Mesenchymal stem cell (in vitro differentiated cells and primary cell): ENCODE measurements at regions not wholly inside any gene's neighbourhood (a gene's known extent, or its start where the extent isn't known, plus 50 kb on each side); places are given as distances from the start of the nearest gene placed in this dataset.

Experiments
- DNase-seq: peaks from one replicate; pipeline ENCODE4 v3.0.0-alpha.2; 2013
- H2AFZ ChIP-seq: one replicate; pipeline ENCODE4 v1.6.1; 2013; ENCODE audit warnings: low read depth, mild to moderate bottlenecking, control low read depth, inconsistent platforms, low read length, moderate library complexity
- H2AK5ac ChIP-seq: 2 replicates; pipeline ENCODE4 v1.6.1; 2013; ENCODE audit warnings: low read length, moderate library complexity, mild to moderate bottlenecking, inconsistent platforms; ENCODE audit not compliant: severe bottlenecking
- H2BK120ac ChIP-seq: one replicate; pipeline ENCODE4 v1.6.1; 2013; ENCODE audit warnings: low read depth, mild to moderate bottlenecking, inconsistent platforms, low read length, moderate library complexity
- H2BK12ac ChIP-seq, 2 experiments: one replicate each; pipeline ENCODE4 v1.6.1; 2013; ENCODE audit warnings: inconsistent platforms in 2 of 2, low read length in 2 of 2, mild to moderate bottlenecking in 2 of 2, moderate library complexity in 2 of 2, control low read depth in 1 of 2
- H2BK15ac ChIP-seq: one replicate; pipeline ENCODE4 v1.6.1; 2013; ENCODE audit warnings: mild to moderate bottlenecking, low read depth, inconsistent platforms; ENCODE audit not compliant: poor library complexity, severe bottlenecking
- H2BK5ac ChIP-seq: 2 replicates; pipeline ENCODE4 v1.6.1; 2013; ENCODE audit warnings: low read depth, mild to moderate bottlenecking, low read length, control low read depth, inconsistent platforms; ENCODE audit not compliant: poor library complexity, severe bottlenecking
- H3K14ac ChIP-seq, 2 experiments: one replicate each; pipeline ENCODE4 v1.6.1; 2013; ENCODE audit warnings: inconsistent platforms in 2 of 2, low read length in 2 of 2, control low read depth in 1 of 2, mild to moderate bottlenecking in 1 of 2, moderate library complexity in 1 of 2
- H3K18ac ChIP-seq, 2 experiments: one replicate each; pipeline ENCODE4 v1.6.1; 2013; ENCODE audit warnings: inconsistent platforms in 2 of 2, low read length in 2 of 2, control low read depth in 1 of 2, low read depth in 1 of 2, mild to moderate bottlenecking in 1 of 2
- H3K23ac ChIP-seq, 2 experiments: one replicate each; pipeline ENCODE4 v1.6.1; 2013; ENCODE audit warnings: inconsistent platforms in 2 of 2, low read length in 2 of 2, mild to moderate bottlenecking in 2 of 2, moderate library complexity in 2 of 2, control low read depth in 1 of 2
- H3K27ac ChIP-seq: 2 replicates; pipeline ENCODE4 v1.5.1; 2013; ENCODE audit warnings: mild to moderate bottlenecking, moderate library complexity, low read length, control low read depth, inconsistent platforms; ENCODE audit not compliant: poor library complexity, severe bottlenecking
- H3K27me3 ChIP-seq, 2 experiments: 2 replicates each; pipeline versions ENCODE4 v1.6.1 to v1.7.0; 2013; ENCODE audit warnings: low read length in 2 of 2, mild to moderate bottlenecking in 2 of 2, moderate library complexity in 2 of 2, control low read depth in 1 of 2, inconsistent platforms in 1 of 2; ENCODE audit not compliant: control insufficient read depth in 1 of 2, insufficient read depth in 1 of 2
- H3K36me3 ChIP-seq, 2 experiments: 2 replicates each; pipeline versions ENCODE4 v1.6.1 to v1.7.0; 2013; ENCODE audit warnings: low read length in 2 of 2, control low read depth in 1 of 2, inconsistent platforms in 1 of 2, low read depth in 1 of 2, mild to moderate bottlenecking in 1 of 2; ENCODE audit not compliant: insufficient read depth in 2 of 2, control insufficient read depth in 1 of 2
- H3K4ac ChIP-seq, 2 experiments: one replicate each; pipeline ENCODE4 v1.6.1; 2013; ENCODE audit warnings: inconsistent platforms in 2 of 2, low read length in 2 of 2, mild to moderate bottlenecking in 2 of 2, moderate library complexity in 2 of 2, control low read depth in 1 of 2, low read depth in 1 of 2
- H3K4me1 ChIP-seq: 2 replicates; pipeline ENCODE4 v1.6.1; 2013; ENCODE audit warnings: low read depth, low read length, control low read depth; ENCODE audit not compliant: control insufficient read depth, insufficient read depth
- H3K4me2 ChIP-seq: 2 replicates; pipeline ENCODE4 v1.6.1; 2013; ENCODE audit warnings: low read length, mild to moderate bottlenecking, inconsistent platforms; ENCODE audit not compliant: poor library complexity, severe bottlenecking
- H3K4me3 ChIP-seq, 2 experiments: 2 replicates each; pipeline versions ENCODE4 v1.5.1 to v1.7.0; 2013; ENCODE audit warnings: low read length in 2 of 2, mild to moderate bottlenecking in 2 of 2, control low read depth in 1 of 2, low read depth in 1 of 2; ENCODE audit not compliant: insufficient read depth in 1 of 2
- H3K79me1 ChIP-seq: replicated peaks from 2 replicates; pipeline ENCODE4 v1.6.1; 2013; ENCODE audit warnings: mild to moderate bottlenecking, control low read depth, low read length, inconsistent platforms; ENCODE audit not compliant: poor library complexity, severe bottlenecking
- H3K9ac ChIP-seq: 2 replicates; pipeline ENCODE4 v1.7.0; 2013; ENCODE audit warnings: mild to moderate bottlenecking, low read length, moderate library complexity
- H3K9me3 ChIP-seq: 2 replicates; pipeline ENCODE4 v1.7.0; 2013; ENCODE audit warnings: mild to moderate bottlenecking, low read length; ENCODE audit not compliant: control insufficient read depth
- H4K8ac ChIP-seq: one replicate; pipeline ENCODE4 v1.6.1; 2013; ENCODE audit warnings: inconsistent platforms, mild to moderate bottlenecking, low read length, moderate library complexity
- H4K91ac ChIP-seq: one replicate; pipeline ENCODE4 v1.6.1; 2013; ENCODE audit warnings: mild to moderate bottlenecking, low read length, inconsistent platforms
- WGBS: methylation state at CpG from one replicate; pipeline ENCODE4 v1.1.7; 2013; ENCODE audit warnings: mixed read lengths; 5-methylcytosine and 5-hydroxymethylcytosine counted together

DNA sequence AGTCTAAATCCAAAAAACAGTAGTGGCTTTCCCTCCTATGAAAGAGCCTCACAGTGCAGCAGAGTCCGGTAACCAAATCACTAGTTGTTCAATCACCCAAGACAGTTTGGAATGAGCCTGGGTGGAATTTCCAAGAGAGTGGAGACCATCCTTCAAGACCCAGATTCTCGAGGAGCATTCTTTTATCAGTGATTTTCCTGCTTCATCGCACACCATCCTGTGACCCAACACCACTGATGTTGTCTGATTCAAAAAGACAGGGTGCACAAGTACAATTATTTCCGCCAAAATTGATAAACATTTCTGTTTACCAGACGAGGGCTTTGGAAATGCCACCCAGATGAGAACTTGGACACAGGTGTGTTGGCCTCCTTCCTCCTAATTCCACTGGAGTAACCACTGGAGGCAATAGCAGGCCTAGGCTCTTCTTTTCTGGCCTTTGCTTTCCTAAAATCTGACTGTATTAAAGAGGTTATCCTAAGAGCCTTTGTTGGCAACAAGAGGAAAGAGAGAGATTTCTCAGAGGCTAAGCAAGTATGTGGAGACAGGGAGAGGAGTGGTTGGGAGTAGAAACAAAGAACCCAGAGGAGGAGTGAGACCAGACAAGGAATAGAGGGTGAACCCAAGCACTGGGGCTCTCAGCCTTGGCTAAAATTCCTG is 56.3 kb upstream of the S1PR3 start:
- H3K9me3 ChIP-seq: peaks cover 8% of the 10 kb centered on the region
- H3K14ac ChIP-seq: no peak overlapping the region
- no peak overlapping the region for H4K8ac ChIP-seq
- no peak overlapping the region for H3K4me3 ChIP-seq
- H2BK120ac ChIP-seq: no peak overlapping the region
- 83% methylated on average over 5 of the region's 5 CpGs for WGBS
- no peak overlapping the region for H2AK5ac ChIP-seq
- no peak overlapping the region for H4K91ac ChIP-seq
- H3K4me2 ChIP-seq: no peak overlapping the region
- peaks cover 0 to 9% of the 10 kb centered on the region in 2 experiments for H3K27me3 ChIP-seq
- no peak overlapping the region for H3K4ac ChIP-seq
- H3K36me3 ChIP-seq: no peaks in the 10 kb centered on the region
- no peaks in the 10 kb centered on the region for H3K79me1 ChIP-seq
- no peak for DNase-seq
- H2AFZ ChIP-seq: no peak overlapping the region
- no peak overlapping the region for H3K23ac ChIP-seq
- no peak overlapping the region for H3K18ac ChIP-seq
- H2BK5ac ChIP-seq: no peak overlapping the region
- no peak overlapping the region for H2BK15ac ChIP-seq
- no peak overlapping the region for H2BK12ac ChIP-seq
- no peak overlapping the region for H3K27ac ChIP-seq
- no peak overlapping the region for H3K9ac ChIP-seq
- no peaks in the 10 kb centered on the region for H3K4me1 ChIP-seq

DNA sequence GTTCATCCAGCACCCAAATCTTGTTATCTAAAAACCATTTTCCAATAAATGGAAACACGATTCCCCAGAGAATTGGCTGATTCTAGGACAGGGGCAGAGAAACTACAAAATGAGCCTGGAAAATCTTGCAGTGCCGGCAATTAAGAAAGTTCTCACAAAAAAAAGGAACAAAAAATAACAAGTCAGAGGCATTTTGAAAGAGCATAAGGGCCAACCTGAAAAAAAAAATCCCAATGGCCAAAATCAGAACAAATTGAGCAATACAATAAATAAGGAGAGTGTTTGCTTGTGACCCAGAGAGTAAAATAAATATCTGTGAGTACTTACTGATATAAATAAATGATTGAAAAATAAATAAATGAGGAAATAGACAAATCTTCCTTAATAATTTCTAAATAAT is 55.1 kb upstream of the S1PR3 start:
- WGBS: 86% methylated on average over 2 of the region's 2 CpGs
- no peak for DNase-seq

DNA sequence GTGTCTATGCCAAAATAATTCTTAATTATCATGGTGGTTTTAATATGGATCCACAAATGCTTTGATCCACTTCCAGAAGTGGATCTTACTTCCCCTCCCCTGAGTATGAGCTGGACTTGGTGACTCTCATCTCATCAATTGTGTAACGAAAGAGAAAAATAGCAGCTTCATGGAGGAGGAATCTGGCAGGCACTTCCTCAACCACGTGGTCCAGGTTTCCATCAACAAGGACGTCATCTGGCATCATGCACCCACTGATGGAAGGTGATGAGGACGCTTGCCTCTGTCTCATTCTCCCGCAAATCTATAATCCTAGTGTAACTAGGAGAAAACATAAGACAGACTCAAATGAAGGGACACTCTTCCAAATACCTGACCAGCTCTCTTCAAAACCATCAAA is 54.6 kb upstream of the S1PR3 start:
- no peak for DNase-seq
- Histone ChIP-seq H3K14ac (no peak overlapping the region), H4K8ac (no peak overlapping the region), H3K4me1 (no peaks in the 10 kb centered on the region), H3K27ac (no peak overlapping the region), H3K23ac (no peak overlapping the region), H3K9ac (no peak overlapping the region), H3K36me3 (no peaks in the 10 kb centered on the region), H3K4ac (no peak overlapping the region), H3K4me2 (no peak overlapping the region), H3K4me3 (no peak overlapping the region), H4K91ac (no peak overlapping the region), H2BK5ac (no peak overlapping the region), H3K18ac (no peak overlapping the region), H3K9me3 (no peaks in the 10 kb centered on the region), H2AK5ac (no peak overlapping the region), H2BK15ac (no peak overlapping the region), H2BK12ac (no peak overlapping the region), H3K27me3 (peaks cover 0 to 9% of the 10 kb centered on the region in 2 experiments), H2BK120ac (no peak overlapping the region), H2AFZ (no peak overlapping the region), H3K79me1 (no peaks in the 10 kb centered on the region)
- 86% methylated on average over 5 of the region's 5 CpGs for WGBS

More for the DNA sequence above, 55.1 kb upstream of the S1PR3 start:
- Histone ChIP-seq H2BK15ac (no peak overlapping the region), H2AFZ (no peak overlapping the region), H3K36me3 (no peaks in the 10 kb centered on the region), H2AK5ac (no peak overlapping the region), H3K4ac (no peak overlapping the region), H3K4me3 (no peak overlapping the region), H2BK5ac (no peak overlapping the region), H3K9ac (no peak overlapping the region), H3K18ac (no peak overlapping the region), H3K9me3 (peaks cover 2% of the 10 kb centered on the region), H2BK120ac (no peak overlapping the region), H3K4me2 (no peak overlapping the region), H2BK12ac (no peak overlapping the region), H3K23ac (no peak overlapping the region), H4K91ac (no peak overlapping the region), H3K4me1 (no peaks in the 10 kb centered on the region), H3K27ac (no peak overlapping the region), H3K14ac (no peak overlapping the region), H3K79me1 (no peaks in the 10 kb centered on the region), H4K8ac (no peak overlapping the region), H3K27me3 (peaks cover 0 to 9% of the 10 kb centered on the region in 2 experiments)

DNA sequence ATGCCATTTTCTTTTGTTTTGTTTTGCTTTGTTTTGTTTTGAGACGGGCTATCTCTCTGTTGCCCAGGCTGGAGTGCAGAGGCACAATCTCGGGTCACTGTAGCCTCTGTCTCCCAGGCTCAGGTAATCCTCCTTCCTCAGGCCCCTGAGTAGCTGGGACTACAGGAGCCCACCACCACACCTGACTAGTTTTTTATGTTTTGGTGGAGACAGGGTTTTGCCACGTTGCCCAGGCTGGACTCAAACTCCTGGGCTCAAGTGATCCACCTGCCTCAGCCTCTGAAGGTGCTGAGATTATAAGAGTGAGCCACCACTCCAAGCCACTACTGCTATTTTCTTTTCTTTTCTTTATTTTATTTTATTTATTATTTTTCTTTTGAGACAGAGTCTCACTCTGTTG is 54.0 kb upstream of the S1PR3 start:
- Histone ChIP-seq H2BK12ac (no peak overlapping the region), H3K4ac (no peak overlapping the region), H3K9ac (no peak overlapping the region), H4K91ac (no peak overlapping the region), H3K27ac (no peak overlapping the region), H3K4me2 (no peak overlapping the region), H3K4me3 (no peak overlapping the region), H4K8ac (no peak overlapping the region), H2BK15ac (no peak overlapping the region), H3K4me1 (no peaks in the 10 kb centered on the region), H3K14ac (no peak overlapping the region), H3K79me1 (no peaks in the 10 kb centered on the region), H3K9me3 (no peaks in the 10 kb centered on the region), H2BK120ac (no peak overlapping the region), H2BK5ac (no peak overlapping the region), H3K36me3 (no peaks in the 10 kb centered on the region), H2AK5ac (no peak overlapping the region), H3K23ac (no peak overlapping the region), H3K27me3 (peaks cover 0 to 8% of the 10 kb centered on the region in 2 experiments), H2AFZ (no peak overlapping the region), H3K18ac (no peak overlapping the region)
- 89% methylated on average over 2 of the region's 3 CpGs for WGBS
- no peak for DNase-seq
